GM10266 (cell line): ENCODE measurements at regions not wholly inside any gene's neighbourhood (a gene's known extent, or its start where the extent isn't known, plus 50 kb on each side); places are given as distances from the start of the nearest gene placed in this dataset.

Experiments used
- DNase-seq: peaks from one replicate; pipeline ENCODE4 v3.0.0; 2012; ENCODE audit errors: extremely low spot score
- CTCF ChIP-seq: IDR thresholded peaks from 2 replicates; pipeline ENCODE4 v1.5.1; 2012; ENCODE audit warnings: mild to moderate bottlenecking, low read depth; ENCODE audit not compliant: control insufficient read depth, insufficient read depth; ENCODE audit errors: missing control alignments

- no peak for DNase-seq
- no peak for TF ChIP-seq CTCF
Observed at GRCh38 chr5:156147944-156148285, 179.0 kb upstream of the SGCD start.

- no peak for DNase-seq
- TF ChIP-seq CTCF = no peak
Observed at GRCh38 chr5:156148301-156148700, 178.7 kb upstream of the SGCD start.

GRCh38 chr5:156149213-156149612 is 177.8 kb upstream of the SGCD start:
- TF ChIP-seq CTCF = no peak
- DNase-seq = no peak

GRCh38 chr5:156153602-156154001 is 173.4 kb upstream of the SGCD start:
- TF ChIP-seq CTCF = no peak
- no peak for DNase-seq

GRCh38 chr5:156154757-156155156 is 172.2 kb upstream of the SGCD start:
- TF ChIP-seq CTCF = no peak

GRCh38 chr5:156155598-156155997 is 171.4 kb upstream of the SGCD start:
- no peak for DNase-seq
- TF ChIP-seq CTCF = no peak

More at GRCh38 chr5:156154757-156155156, 172.2 kb upstream of the SGCD start:
- DNase-seq = no peak

- DNase-seq = no peak
- no peak for TF ChIP-seq CTCF
Observed at GRCh38 chr5:156164306-156164705, 162.7 kb upstream of the SGCD start.
